ENCODE measurements at regions not wholly inside any gene's neighbourhood (a gene's known extent, or its start where the extent isn't known, plus 50 kb on each side); places are given as distances from the start of the nearest gene placed in this dataset.

- TF ChIP-seq EZH2 (IDR thresholded peaks at IDR 0.05; ENCODE audit: insufficient read depth, poor library complexity, severe bottlenecking) (no peak), EZH2phosphoT487 (IDR thresholded peaks at IDR 0.05; ENCODE audit: insufficient read depth, low read depth) (no peak)
Measured at GRCh38 chr16:58940609-58941008, 206.5 kb upstream of the GOT2 start.
